Fibroblast of the aortic adventitia (primary cell): ENCODE measurements at regions not wholly inside any gene's neighbourhood (a gene's known extent, or its start where the extent isn't known, plus 50 kb on each side); places are given as distances from the start of the nearest gene placed in this dataset.

Source experiments
- DNase-seq: peaks from one replicate; pipeline ENCODE4 v3.0.0-alpha.2; 2010; ENCODE audit warnings: low read depth
- H3K4me3 ChIP-seq: 2 replicates; pipeline ENCODE4 v1.5.1; 2011; ENCODE audit warnings: low read depth, mild to moderate bottlenecking, control low read depth, low read length, moderate library complexity
- CTCF ChIP-seq: IDR thresholded peaks from 2 replicates; pipeline ENCODE4 v1.5.1; 2011; ENCODE audit warnings: mild to moderate bottlenecking, low read length, control low read depth, inconsistent platforms; ENCODE audit not compliant: insufficient read depth

GRCh38 chr4:147034372-147034771 lies 88.7 kb upstream of the TTC29 start:
- no peak overlapping the region for H3K4me3 ChIP-seq
- no peak for TF ChIP-seq CTCF
- DNase-seq = peak; percentile 35

- DNase-seq = no peak
- no peak overlapping the region for H3K4me3 ChIP-seq
- no peak for TF ChIP-seq CTCF
Observed at GRCh38 chr4:147037069-147037468, 91.4 kb upstream of the TTC29 start.

GRCh38 chr4:147039976-147040575 lies 94.4 kb upstream of the TTC29 start:
- no peak for DNase-seq
- no peak overlapping the region for H3K4me3 ChIP-seq
- no peak for TF ChIP-seq CTCF

GRCh38 chr4:147040874-147041273 lies 95.2 kb upstream of the TTC29 start:
- H3K4me3 ChIP-seq = no peak overlapping the region
- DNase-seq = no peak
- TF ChIP-seq CTCF = no peak

DNA sequence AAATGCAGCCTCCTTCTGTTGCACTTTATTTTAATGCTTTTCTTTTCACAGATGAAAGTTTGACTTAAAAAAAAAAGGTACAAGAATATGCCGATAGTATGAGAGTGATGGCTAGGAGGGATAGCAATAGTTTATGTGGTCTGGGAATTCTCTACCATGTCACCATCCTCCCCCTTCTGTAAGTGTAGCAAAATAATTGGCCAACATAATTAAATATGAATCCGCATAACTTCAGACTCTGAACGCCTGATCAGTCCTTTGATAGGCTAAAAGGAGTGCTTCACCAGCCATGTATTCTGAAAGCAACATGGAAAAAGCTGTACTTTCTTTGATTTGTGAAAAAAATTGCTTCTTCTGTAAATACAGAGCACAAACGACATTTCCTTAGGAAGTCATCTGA lies 95.7 kb upstream of the TTC29 start:
- no peak for TF ChIP-seq CTCF
- no peak for DNase-seq
- H3K4me3 ChIP-seq = no peak overlapping the region

DNA sequence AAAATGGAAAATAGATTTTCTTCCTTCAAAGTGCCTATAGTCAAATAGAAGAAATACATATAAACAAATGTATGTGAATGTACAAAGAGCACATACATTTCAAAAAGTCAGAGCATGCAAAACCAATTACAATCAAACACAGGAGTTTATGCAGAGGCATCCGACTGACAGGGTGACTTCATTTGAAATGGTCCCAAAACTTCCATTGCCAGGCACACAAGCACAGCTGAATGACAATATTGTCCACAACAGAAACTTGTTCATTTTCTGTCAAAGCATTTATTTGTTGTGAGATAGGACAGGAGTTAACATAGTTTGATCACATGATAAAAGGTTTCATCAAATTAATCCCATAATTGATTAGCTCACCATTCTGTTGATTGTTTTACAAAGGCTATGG lies 96.4 kb upstream of the TTC29 start:
- no peak for TF ChIP-seq CTCF

GRCh38 chr4:147044241-147044640 lies 98.6 kb upstream of the TTC29 start:
- no peak for TF ChIP-seq CTCF
- no peak for DNase-seq
- no peak overlapping the region for H3K4me3 ChIP-seq

More for the DNA sequence above, 96.4 kb upstream of the TTC29 start:
- no peak overlapping the region for H3K4me3 ChIP-seq
- DNase-seq = no peak
